NCI-H226 (cell line): ENCODE measurements at regions not wholly inside any gene's neighbourhood (a gene's known extent, or its start where the extent isn't known, plus 50 kb on each side); places are given as distances from the start of the nearest gene placed in this dataset.

Experiments
- DNase-seq: peaks from one replicate; pipeline ENCODE4 v3.0.0-alpha.2; 2015

- DNase-seq, result no peak
Observed at GRCh38 chr4:30783751-30784150, 63.6 kb downstream of the PCDH7 start.

GRCh38 chr4:30789219-30789671, 69.1 kb downstream of the PCDH7 start:
- no peak for DNase-seq

GRCh38 chr4:30790123-30790522, 70.0 kb downstream of the PCDH7 start:
- DNase-seq, result no peak

GRCh38 chr4:30790998-30791397, 70.8 kb downstream of the PCDH7 start:
- DNase-seq, result no peak

- no peak for DNase-seq
Observed at GRCh38 chr4:30792601-30793000, 72.4 kb downstream of the PCDH7 start.

GRCh38 chr4:30801876-30802275, 81.7 kb downstream of the PCDH7 start:
- DNase-seq, result peak; percentile 19

- peak; percentile 37 for DNase-seq
Observed at GRCh38 chr4:30802622-30803323, 82.6 kb downstream of the PCDH7 start.

- no peak for DNase-seq
Observed at GRCh38 chr4:30808276-30808675, 88.1 kb downstream of the PCDH7 start.

GRCh38 chr4:30811296-30811695, 91.1 kb downstream of the PCDH7 start:
- DNase-seq, result no peak

- no peak for DNase-seq
Observed at GRCh38 chr4:30815685-30816084, 95.5 kb downstream of the PCDH7 start.

GRCh38 chr4:30817447-30817846, 97.3 kb downstream of the PCDH7 start:
- no peak for DNase-seq

- no peak for DNase-seq
Observed at GRCh38 chr4:30818541-30818940, 98.4 kb downstream of the PCDH7 start.

GRCh38 chr4:30821275-30821674, 101.1 kb downstream of the PCDH7 start:
- DNase-seq, result no peak

- peak; percentile 63 for DNase-seq
Observed at GRCh38 chr4:30821859-30822612, 101.9 kb downstream of the PCDH7 start.

GRCh38 chr4:30822911-30823551, 102.9 kb downstream of the PCDH7 start:
- no peak for DNase-seq

- DNase-seq, result no peak
Observed at GRCh38 chr4:30825008-30825770, 105.0 kb downstream of the PCDH7 start.

- DNase-seq, result no peak
Observed at GRCh38 chr4:30828264-30828926, 108.2 kb downstream of the PCDH7 start.

- DNase-seq, result no peak
Observed at GRCh38 chr4:30832639-30833038, 112.5 kb downstream of the PCDH7 start.

- DNase-seq, result no peak
Observed at GRCh38 chr4:30833206-30833605, 113.0 kb downstream of the PCDH7 start.

- no peak for DNase-seq
Observed at GRCh38 chr4:30835044-30835443, 114.9 kb downstream of the PCDH7 start.

GRCh38 chr4:30836231-30836630, 116.1 kb downstream of the PCDH7 start:
- DNase-seq, result peak; percentile 8

GRCh38 chr4:30837131-30837539, 117.0 kb downstream of the PCDH7 start:
- DNase-seq, result peak; percentile 81

- no peak for DNase-seq
Observed at GRCh38 chr4:30837861-30838260, 117.7 kb downstream of the PCDH7 start.
